ENCODE measurements at regions not wholly inside any gene's neighbourhood (a gene's known extent, or its start where the extent isn't known, plus 50 kb on each side); places are given as distances from the start of the nearest gene placed in this dataset.

GRCh38 chr1:213464786-213465460 is 413.9 kb downstream of the RPS6KC1 start:
- no peak overlapping the region for H2AFZ ChIP-seq
- 84% methylated on average over 2 of the region's 2 CpGs for WGBS (ENCODE audit: low lambda C conversion rate, missing lambda C conversion rate)

DNA sequence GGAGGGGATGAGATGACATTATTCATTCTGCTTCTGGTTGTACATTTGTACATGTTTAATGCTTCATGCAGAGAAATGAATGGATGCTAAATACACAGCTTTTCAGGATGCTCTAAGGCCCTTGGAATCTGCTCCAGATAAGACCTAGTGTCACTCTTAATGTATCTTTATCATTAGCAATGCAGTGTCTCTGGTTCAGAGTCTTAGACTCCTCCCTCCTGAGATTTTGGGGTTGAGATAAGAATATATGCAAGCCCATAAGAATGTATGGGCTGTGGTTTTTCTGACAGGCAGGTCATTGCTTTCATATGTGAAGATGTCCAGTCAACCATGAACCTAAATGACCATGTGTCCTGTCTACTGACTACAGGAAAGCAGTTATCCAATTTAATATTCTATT is 415.5 kb downstream of the RPS6KC1 start:
- Histone ChIP-seq H3K9me3 (ENCODE audit: low read depth) (no peaks in the 10 kb centered on the region), H3K27ac (no peak overlapping the region), H3K4me2 (no peak overlapping the region), H3K27me3 (no peaks in the 10 kb centered on the region), H3K36me3 (replicated peaks; ENCODE audit: insufficient read depth, low read depth) (no peaks in the 10 kb centered on the region), H3K9me2 (replicated peaks; ENCODE audit: insufficient read depth) (no peaks in the 10 kb centered on the region), H3K4me3 (no peak overlapping the region), H4K20me1 (ENCODE audit: insufficient read depth, poor library complexity, severe bottlenecking) (no peaks in the 10 kb centered on the region), H2AFZ (no peak overlapping the region), H3K79me2 (no peaks in the 10 kb centered on the region), H3K4me1 (ENCODE audit: insufficient read depth) (no peaks in the 10 kb centered on the region)
- no peak for DNase-seq (ENCODE audit: low spot score)
- TF ChIP-seq EZH2phosphoT487 (IDR thresholded peaks at IDR 0.05; ENCODE audit: low read depth, severe bottlenecking, unreplicated experiment) (no peak), CTCF (IDR thresholded peaks at IDR 0.05; ENCODE audit: poor library complexity) (no peak), EZH2 (IDR thresholded peaks at IDR 0.05; ENCODE audit: borderline replicate concordance) (no peak)

More at GRCh38 chr1:213464786-213465460, 413.9 kb downstream of the RPS6KC1 start:
- Histone ChIP-seq H3K79me2 (no peaks in the 10 kb centered on the region), H3K9me2 (replicated peaks; ENCODE audit: insufficient read depth) (no peaks in the 10 kb centered on the region), H4K20me1 (ENCODE audit: insufficient read depth, poor library complexity, severe bottlenecking) (no peaks in the 10 kb centered on the region), H3K9me3 (ENCODE audit: low read depth) (no peaks in the 10 kb centered on the region), H3K4me1 (ENCODE audit: insufficient read depth) (no peaks in the 10 kb centered on the region), H3K4me2 (no peak overlapping the region), H3K27ac (no peak overlapping the region), H3K27me3 (no peaks in the 10 kb centered on the region), H3K4me3 (no peak overlapping the region), H3K36me3 (replicated peaks; ENCODE audit: insufficient read depth, low read depth) (no peaks in the 10 kb centered on the region)
- DNase-seq (ENCODE audit: low spot score): no peak
- no peak for TF ChIP-seq EZH2phosphoT487 (IDR thresholded peaks at IDR 0.05; ENCODE audit: low read depth, severe bottlenecking, unreplicated experiment)
- no peak for TF ChIP-seq CTCF (IDR thresholded peaks at IDR 0.05; ENCODE audit: poor library complexity)
- TF ChIP-seq EZH2 (IDR thresholded peaks at IDR 0.05; ENCODE audit: borderline replicate concordance): no peak

DNA sequence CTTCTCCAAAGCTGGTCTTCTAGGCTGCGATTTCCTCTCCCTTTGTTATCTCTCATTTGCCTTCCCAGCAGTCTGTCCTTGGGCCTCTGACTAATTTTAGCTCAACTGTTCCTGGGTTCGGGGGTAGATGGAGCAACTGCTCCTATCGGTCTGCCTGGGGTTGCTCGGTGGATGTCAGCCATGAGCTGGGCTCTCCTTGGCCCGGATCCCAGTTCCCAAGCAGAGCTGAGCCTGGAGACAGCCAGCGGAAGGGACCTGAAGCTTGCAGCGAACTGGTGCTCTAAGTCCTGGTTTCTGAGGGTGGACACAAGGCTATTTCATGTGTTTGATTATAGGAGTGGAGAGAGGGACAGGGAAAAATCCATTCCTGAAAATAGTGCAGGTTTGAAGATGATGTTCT is 423.0 kb downstream of the RPS6KC1 start:
- H3K9me2 ChIP-seq (replicated peaks; ENCODE audit: insufficient read depth): no peaks in the 10 kb centered on the region
- no peaks in the 10 kb centered on the region for H3K27me3 ChIP-seq
- no peak overlapping the region for H3K27ac ChIP-seq
- H3K79me2 ChIP-seq: no peaks in the 10 kb centered on the region
- H4K20me1 ChIP-seq (ENCODE audit: insufficient read depth, poor library complexity, severe bottlenecking): no peaks in the 10 kb centered on the region
- no peak overlapping the region for H2AFZ ChIP-seq
- no peak for TF ChIP-seq CTCF (IDR thresholded peaks at IDR 0.05; ENCODE audit: poor library complexity)
- TF ChIP-seq EZH2phosphoT487 (IDR thresholded peaks at IDR 0.05; ENCODE audit: low read depth, severe bottlenecking, unreplicated experiment): no peak
- no peak for TF ChIP-seq EZH2 (IDR thresholded peaks at IDR 0.05; ENCODE audit: borderline replicate concordance)
- 66% methylated on average over 7 of the region's 7 CpGs for WGBS (ENCODE audit: low lambda C conversion rate, missing lambda C conversion rate)
- no peak overlapping the region for H3K4me2 ChIP-seq
- no peaks in the 10 kb centered on the region for H3K9me3 ChIP-seq (ENCODE audit: low read depth)
- H3K4me1 ChIP-seq (ENCODE audit: insufficient read depth): no peaks in the 10 kb centered on the region
- no peak overlapping the region for H3K4me3 ChIP-seq
- peak; percentile 37 for DNase-seq (ENCODE audit: low spot score)
- no peaks in the 10 kb centered on the region for H3K36me3 ChIP-seq (replicated peaks; ENCODE audit: insufficient read depth, low read depth)

All from hepatocyte (in vitro differentiated cells).